CD14-positive monocyte (primary cell): ENCODE measurements at regions not wholly inside any gene's neighbourhood (a gene's known extent, or its start where the extent isn't known, plus 50 kb on each side); places are given as distances from the start of the nearest gene placed in this dataset.

Experiments used
- DNase-seq, 3 donors: peaks; one replicate each; pipeline ENCODE4 v3.0.0-alpha.2; 2011 to 2022
- H2AFZ ChIP-seq: 2 replicates; pipeline ENCODE4 v1.6.0; 2012; ENCODE audit warnings: mild to moderate bottlenecking, low read depth, low read length, inconsistent platforms; ENCODE audit not compliant: insufficient read depth, poor library complexity, severe bottlenecking
- H3K27ac ChIP-seq, 2 donors: 1 replicate in 1 of 2; 2 replicates in 1 of 2; pipeline ENCODE4 v1.5.1; 2012 to 2013; ENCODE audit warnings: low read length in 2 of 2, control low read depth in 1 of 2, inconsistent platforms in 1 of 2, low read depth in 1 of 2, mild to moderate bottlenecking in 1 of 2
- H3K27me3 ChIP-seq, 2 donors: one replicate each; pipeline versions ENCODE4 v1.6.0 to v1.6.1; 2011 to 2013; ENCODE audit warnings: low read length in 2 of 2; ENCODE audit not compliant: control insufficient read depth in 2 of 2, insufficient read depth in 2 of 2
- H3K36me3 ChIP-seq, 2 donors: replicated peaks in 1 of 2; 1 replicate in 1 of 2; 2 replicates in 1 of 2; pipeline versions ENCODE4 v1.5.1 to v1.6.1; 2012 to 2013; ENCODE audit warnings: low read length in 2 of 2, control low read depth in 1 of 2, inconsistent platforms in 1 of 2, mild to moderate bottlenecking in 1 of 2; ENCODE audit not compliant: insufficient read depth in 2 of 2, control insufficient read depth in 1 of 2
- H3K4me1 ChIP-seq, 2 donors: 1 replicate in 1 of 2; 2 replicates in 1 of 2; pipeline versions ENCODE4 v1.5.1 to v1.6.1; 2012 to 2013; ENCODE audit warnings: low read length in 2 of 2, control low read depth in 1 of 2, inconsistent platforms in 1 of 2, mild to moderate bottlenecking in 1 of 2, moderate library complexity in 1 of 2; ENCODE audit not compliant: insufficient read depth in 2 of 2, control insufficient read depth in 1 of 2
- H3K4me2 ChIP-seq: replicated peaks from 2 replicates; pipeline ENCODE3; 2012; ENCODE audit warnings: low read length, moderate library complexity, mild to moderate bottlenecking; ENCODE audit not compliant: poor library complexity, severe bottlenecking; ENCODE audit errors: extremely low read depth
- H3K4me3 ChIP-seq, 3 experiments: fragments of 200-600 bp in 1 of 3; sonication (generic) in 1 of 3; replicated peaks in 1 of 3; 1 replicate in 2 of 3; 2 replicates in 1 of 3; pipeline ENCODE4 v1.5.1; 2011 to 2013; ENCODE audit warnings: low read length in 3 of 3, mild to moderate bottlenecking in 3 of 3, control low read depth in 2 of 3, low read depth in 2 of 3, inconsistent platforms in 1 of 3, moderate library complexity in 1 of 3
- H3K79me2 ChIP-seq: 2 replicates; pipeline ENCODE4 v1.6.0; 2012; ENCODE audit warnings: mild to moderate bottlenecking, control low read depth, inconsistent platforms, low read length, moderate library complexity; ENCODE audit not compliant: insufficient read depth
- H3K9ac ChIP-seq: 2 replicates; pipeline ENCODE4 v1.6.0; 2017; ENCODE audit warnings: low read length, mild to moderate bottlenecking; ENCODE audit not compliant: insufficient read depth, poor library complexity, severe bottlenecking
- H3K9me3 ChIP-seq, 2 donors: replicated peaks in 1 of 2; 1 replicate in 1 of 2; 2 replicates in 1 of 2; pipeline versions ENCODE4 v1.5.1 to v1.6.1; 2012 to 2013; ENCODE audit warnings: low read length in 2 of 2, control low read depth in 1 of 2; ENCODE audit not compliant: control insufficient read depth in 1 of 2, insufficient read depth in 1 of 2
- H4K20me1 ChIP-seq: 2 replicates; pipeline ENCODE4 v1.6.0; 2012; ENCODE audit warnings: mild to moderate bottlenecking, low read length, control low read depth, moderate library complexity; ENCODE audit not compliant: insufficient read depth
- H3K27ac Mint-ChIP-seq, 7 donors: one replicate each; pipeline ENCODE4 v1.8.0; 2020; ENCODE audit warnings: mild to moderate bottlenecking in 7 of 7, mixed read lengths in 7 of 7, moderate library complexity in 6 of 7, inconsistent platforms in 2 of 7
- H3K27me3 Mint-ChIP-seq, 3 donors: one replicate each; pipeline ENCODE4 v1.8.0; 2021 to 2022; ENCODE audit warnings: low read depth in 3 of 3, mild to moderate bottlenecking in 3 of 3, mixed read lengths in 3 of 3, moderate library complexity in 3 of 3, inconsistent platforms in 1 of 3
- H3K36me3 Mint-ChIP-seq, 2 donors: one replicate each; pipeline ENCODE4 v1.8.0; 2020; ENCODE audit warnings: mixed read lengths in 2 of 2, inconsistent platforms in 1 of 2, mild to moderate bottlenecking in 1 of 2
- H3K4me1 Mint-ChIP-seq: one replicate; pipeline ENCODE4 v1.8.0; 2020; ENCODE audit warnings: mild to moderate bottlenecking, mixed read lengths
- H3K4me3 Mint-ChIP-seq, 2 donors: one replicate each; pipeline ENCODE4 v1.8.0; 2020; ENCODE audit warnings: mild to moderate bottlenecking in 2 of 2, mixed read lengths in 2 of 2, moderate library complexity in 1 of 2
- H3K9me3 Mint-ChIP-seq, 7 donors: one replicate each; pipeline ENCODE4 v1.8.0; 2020 to 2022; ENCODE audit warnings: mixed read lengths in 7 of 7, mild to moderate bottlenecking in 6 of 7, moderate library complexity in 6 of 7, inconsistent platforms in 2 of 7
- CTCF ChIP-seq: fragments of 200-600 bp; IDR thresholded peaks from one replicate; pipeline ENCODE4 v1.8.0; 2022; ENCODE audit warnings: antibody characterized with exemption, mild to moderate bottlenecking
- WGBS: methylation state at CpG from one replicate; pipeline ENCODE4 v1.1.5; 2013; ENCODE audit warnings: missing lambda C conversion rate; ENCODE audit not compliant: insufficient coverage; 5-methylcytosine and 5-hydroxymethylcytosine counted together
- intact Hi-C, 2 donors: fragments of 100-400 bp; cut with micrococcal nuclease; formaldehyde crosslinking; loops; one replicate each; pipeline versions ENCODE4 v1.15.0 to v1.15.1; 2023

GRCh38 chr4:74658116-74658515 lies 136.2 kb downstream of the BTC start:
- no peak overlapping the region for H3K4me3 ChIP-seq
- no peaks in the 10 kb centered on the region for H3K36me3 ChIP-seq
- no peaks in the 10 kb centered on the region for H3K79me2 ChIP-seq
- no peak overlapping the region for H3K4me3 Mint-ChIP-seq
- H2AFZ ChIP-seq, result no peak overlapping the region
- H3K9ac ChIP-seq, result no peak overlapping the region
- no peaks in the 10 kb centered on the region for H3K9me3 Mint-ChIP-seq
- H3K27me3 Mint-ChIP-seq, result peaks cover 0 to 3% (median 0%) of the 10 kb centered on the region in 3 donors
- peaks cover 27% of the 10 kb centered on the region for H3K4me1 Mint-ChIP-seq
- H3K4me2 ChIP-seq, result no peak overlapping the region
- H3K27ac ChIP-seq, result no peak overlapping the region
- no peaks in the 10 kb centered on the region for H3K36me3 Mint-ChIP-seq
- WGBS, result no CpG with 5 or more reads among the region's 1 CpG
- H4K20me1 ChIP-seq, result no peaks in the 10 kb centered on the region
- peaks cover 14 to 18% of the 10 kb centered on the region in 2 donors for H3K4me1 ChIP-seq
- H3K9me3 ChIP-seq, result no peaks in the 10 kb centered on the region
- peak overlapping the region in 1 of 7 donors; percentile 24 for H3K27ac Mint-ChIP-seq
- TF ChIP-seq CTCF, result no peak
- DNase-seq, result peak; percentile 22 to 61 (median 47)
- intact Hi-C loops, result no loop called here
- no peaks in the 10 kb centered on the region for H3K27me3 ChIP-seq

DNA sequence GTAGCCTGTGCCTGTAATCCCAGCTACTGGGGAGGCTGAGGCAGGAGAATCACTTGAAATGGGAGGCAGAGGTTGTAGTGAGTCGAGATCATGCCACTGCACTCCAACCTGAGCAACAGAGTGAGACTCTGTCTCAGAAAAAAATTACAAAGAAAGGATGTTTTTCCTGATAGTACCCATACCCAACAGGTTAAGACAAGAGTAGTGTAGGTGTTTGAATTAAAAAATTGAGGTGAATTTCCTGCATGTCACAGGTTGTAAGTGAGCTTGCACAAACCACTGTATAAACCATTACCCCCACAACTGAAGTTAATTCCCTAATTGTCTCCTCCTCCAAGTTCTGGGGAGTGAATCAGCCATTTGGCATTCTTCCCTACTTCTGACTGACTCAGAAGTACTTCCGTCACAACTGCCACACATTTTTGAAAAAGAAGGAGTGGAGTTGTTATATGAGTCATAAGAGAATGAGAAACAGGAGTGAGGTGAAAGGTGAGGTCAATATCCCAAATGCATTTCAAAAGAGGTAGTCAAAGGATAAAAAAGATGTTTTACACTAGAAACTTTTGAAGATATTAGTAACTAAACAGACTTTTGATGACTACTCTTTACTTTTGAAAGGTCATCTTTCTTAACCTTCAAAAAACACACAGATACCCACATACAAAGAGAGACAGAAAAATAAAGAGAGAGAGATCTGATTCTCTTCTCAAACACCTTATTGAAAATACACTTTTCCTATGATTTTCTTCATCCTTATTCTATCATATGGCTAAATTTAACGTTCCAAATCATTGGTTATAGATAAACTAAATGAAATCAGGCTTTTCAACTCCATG lies 134.5 kb downstream of the BTC start:
- peaks cover 7 to 18% of the 10 kb centered on the region in 2 donors for H3K4me1 ChIP-seq
- no peak overlapping the region for H3K9ac ChIP-seq
- Mint-ChIP-seq H3K4me1 (peaks cover 19% of the 10 kb centered on the region), H3K36me3 (no peaks in the 10 kb centered on the region), H3K27me3 (peaks cover 0 to 3% (median 0%) of the 10 kb centered on the region in 3 donors), H3K4me3 (no peak overlapping the region), H3K9me3 (no peaks in the 10 kb centered on the region), H3K27ac (peak overlapping the region; percentile 33 to 88 (median 78))
- no peaks in the 10 kb centered on the region for H3K36me3 ChIP-seq
- no peak overlapping the region for H3K4me3 ChIP-seq
- no peak for TF ChIP-seq CTCF
- intact Hi-C loops, result loop anchor here (5.0 to 10.0 kb wide), 3 partner anchors 32 to 927 kb away; no protein-coding TSS in a partner anchor
- no peaks in the 10 kb centered on the region for H3K27me3 ChIP-seq
- no peaks in the 10 kb centered on the region for H3K9me3 ChIP-seq
- no peaks in the 10 kb centered on the region for H4K20me1 ChIP-seq
- no peak overlapping the region for H2AFZ ChIP-seq
- H3K79me2 ChIP-seq, result no peaks in the 10 kb centered on the region
- H3K4me2 ChIP-seq, result no peak overlapping the region
- DNase-seq, result peak; percentile 82 to 95 (median 93)
- no CpG with 5 or more reads among the region's 3 CpGs for WGBS
- H3K27ac ChIP-seq, result no peak overlapping the region
